ENCODE measurements at regions not wholly inside any gene's neighbourhood (a gene's known extent, or its start where the extent isn't known, plus 50 kb on each side); places are given as distances from the start of the nearest gene placed in this dataset.

GRCh38 chr3:153752405-153753027, 368.7 kb upstream of the ARHGEF26 start:
- no peak for TF ChIP-seq POLR2A (IDR thresholded peaks at IDR 0.05)
- TF ChIP-seq, protein P1, sequence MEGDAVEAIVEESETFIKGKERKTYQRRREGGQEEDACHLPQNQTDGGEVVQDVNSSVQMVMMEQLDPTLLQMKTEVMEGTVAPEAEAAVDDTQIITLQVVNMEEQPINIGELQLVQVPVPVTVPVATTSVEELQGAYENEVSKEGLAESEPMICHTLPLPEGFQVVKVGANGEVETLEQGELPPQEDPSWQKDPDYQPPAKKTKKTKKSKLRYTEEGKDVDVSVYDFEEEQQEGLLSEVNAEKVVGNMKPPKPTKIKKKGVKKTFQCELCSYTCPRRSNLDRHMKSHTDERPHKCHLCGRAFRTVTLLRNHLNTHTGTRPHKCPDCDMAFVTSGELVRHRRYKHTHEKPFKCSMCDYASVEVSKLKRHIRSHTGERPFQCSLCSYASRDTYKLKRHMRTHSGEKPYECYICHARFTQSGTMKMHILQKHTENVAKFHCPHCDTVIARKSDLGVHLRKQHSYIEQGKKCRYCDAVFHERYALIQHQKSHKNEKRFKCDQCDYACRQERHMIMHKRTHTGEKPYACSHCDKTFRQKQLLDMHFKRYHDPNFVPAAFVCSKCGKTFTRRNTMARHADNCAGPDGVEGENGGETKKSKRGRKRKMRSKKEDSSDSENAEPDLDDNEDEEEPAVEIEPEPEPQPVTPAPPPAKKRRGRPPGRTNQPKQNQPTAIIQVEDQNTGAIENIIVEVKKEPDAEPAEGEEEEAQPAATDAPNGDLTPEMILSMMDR (IDR thresholded peaks at IDR 0.05) = no peak

All from adrenal gland (tissue), 5 donors.